PC-3 (cell line): ENCODE measurements at regions not wholly inside any gene's neighbourhood (a gene's known extent, or its start where the extent isn't known, plus 50 kb on each side); places are given as distances from the start of the nearest gene placed in this dataset.

Experiments used
- CTCF ChIP-seq: fragments of 300-600 bp; sonication (generic); conservative IDR thresholded peaks from 2 replicates; pipeline ENCODE4 v1.5.1; 2017; ENCODE audit warnings: antibody characterized with exemption, low read depth, mild to moderate bottlenecking, low read length
- EZH2 ChIP-seq: fragments of 300-600 bp; sonication (generic); IDR thresholded peaks from one replicate; pipeline ENCODE4 v1.6.1; 2017; ENCODE audit warnings: antibody characterized with exemption, mild to moderate bottlenecking, low read length; ENCODE audit not compliant: unreplicated experiment
- EZH2phosphoT487 ChIP-seq: fragments of 300-600 bp; sonication (generic); IDR thresholded peaks from 2 replicates; pipeline ENCODE4 v1.6.1; 2018; ENCODE audit warnings: mild to moderate bottlenecking, antibody characterized with exemption, low read length, borderline replicate concordance

DNA sequence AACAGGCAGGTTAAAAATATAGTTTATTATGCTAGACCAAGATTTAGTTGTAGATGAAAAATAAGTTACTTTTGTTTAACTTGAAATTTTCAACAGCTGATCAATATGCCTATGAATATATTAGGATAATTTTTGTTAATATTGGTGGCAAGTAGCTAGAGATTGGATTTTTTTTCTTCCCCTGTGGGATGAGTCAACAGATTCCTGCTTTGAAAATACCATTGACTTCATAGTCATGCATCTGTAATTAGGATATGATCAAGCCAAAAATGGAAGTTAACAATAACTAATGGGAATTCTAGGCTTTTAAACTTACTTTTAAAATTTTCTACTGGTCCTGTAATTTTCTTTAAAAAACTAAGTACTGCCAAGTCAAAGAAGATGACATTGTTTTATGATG, 211.7 kb downstream of the ZIC1 start:
- TF ChIP-seq CTCF, result no peak
- no peak for TF ChIP-seq EZH2
- no peak for TF ChIP-seq EZH2phosphoT487
